Midbrain (tissue), 1 donor: ENCODE measurements at regions not wholly inside any gene's neighbourhood (a gene's known extent, or its start where the extent isn't known, plus 50 kb on each side); places are given as distances from the start of the nearest gene placed in this dataset.

Experiments
- DNase-seq: peaks from one replicate; lab custom pipeline; 2025; lab: John Stamatoyannopoulos, UW

DNA sequence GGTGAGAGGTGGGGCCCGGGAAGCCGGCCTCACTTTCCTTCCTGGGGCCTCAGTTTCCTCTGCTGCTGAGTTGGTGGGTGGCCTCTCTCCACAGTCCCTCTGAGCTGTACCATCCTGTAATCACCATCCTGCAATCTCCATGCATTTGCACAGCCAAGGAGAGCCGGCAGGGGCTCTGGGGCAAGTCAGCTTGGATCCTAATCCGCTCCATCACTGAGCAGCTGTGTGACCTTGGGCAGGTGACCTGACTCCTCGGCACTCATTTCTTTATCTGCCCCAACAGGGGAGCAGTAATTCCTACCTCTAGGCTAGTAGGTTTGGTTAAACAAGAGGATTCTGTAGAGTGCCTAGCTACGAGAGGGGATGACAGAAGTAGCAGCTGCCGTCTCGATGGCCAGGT is 88.2 kb upstream of the ZNF618 start:
- no peak for DNase-seq

DNA sequence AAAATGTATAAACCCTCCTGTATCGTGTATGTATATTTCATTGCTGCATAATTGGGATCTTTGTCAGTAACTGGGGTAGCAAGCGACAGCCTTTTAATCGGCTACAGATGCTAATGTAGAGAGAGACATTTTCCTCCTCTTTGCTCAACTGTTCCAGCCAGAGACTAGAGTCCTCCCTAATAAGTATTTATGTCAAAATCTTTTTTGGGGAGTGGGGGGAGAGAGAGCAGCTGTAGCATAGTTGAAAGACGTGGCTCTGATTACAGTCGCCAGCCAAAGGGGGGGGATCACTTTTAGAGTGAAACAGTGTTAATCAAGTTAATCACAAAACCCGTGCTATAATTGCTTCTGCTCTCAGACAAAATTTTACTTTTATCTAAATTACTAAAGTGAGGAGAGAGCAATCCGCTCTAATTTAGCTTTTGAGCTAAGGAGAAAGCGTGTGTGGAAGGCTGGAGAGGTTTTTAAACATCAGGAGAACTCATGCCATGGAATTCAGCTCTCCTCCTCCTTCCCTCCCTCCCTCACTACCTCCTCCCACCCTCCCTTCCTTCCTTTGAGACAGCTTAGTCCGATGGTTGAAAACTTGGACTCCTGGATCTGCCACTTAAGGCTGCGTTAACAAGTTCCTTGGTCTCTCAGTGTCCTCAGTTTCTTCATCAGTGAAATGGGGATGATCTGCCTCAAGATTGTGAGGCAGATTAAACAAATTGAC is 87.3 kb upstream of the ZNF618 start:
- no peak for DNase-seq

DNA sequence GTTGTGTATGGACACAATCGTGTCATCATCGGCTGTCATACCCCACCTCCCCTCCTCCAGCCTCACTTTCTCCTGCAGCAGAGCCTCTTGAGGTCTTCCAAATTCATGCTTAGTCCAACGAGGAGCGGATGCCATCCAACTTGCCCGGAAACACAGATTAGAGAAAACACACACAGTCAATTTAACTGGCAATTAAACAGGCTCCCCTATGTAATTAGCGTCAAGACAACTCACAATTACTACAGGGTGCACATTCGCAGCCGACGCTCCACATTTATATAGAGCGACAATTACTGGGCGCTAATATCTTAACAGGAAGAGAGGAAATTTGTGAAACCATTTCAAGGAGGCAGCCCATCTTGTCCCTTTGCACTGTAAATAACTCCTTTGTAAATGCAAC is 86.0 kb upstream of the ZNF618 start:
- DNase-seq: no peak

DNA sequence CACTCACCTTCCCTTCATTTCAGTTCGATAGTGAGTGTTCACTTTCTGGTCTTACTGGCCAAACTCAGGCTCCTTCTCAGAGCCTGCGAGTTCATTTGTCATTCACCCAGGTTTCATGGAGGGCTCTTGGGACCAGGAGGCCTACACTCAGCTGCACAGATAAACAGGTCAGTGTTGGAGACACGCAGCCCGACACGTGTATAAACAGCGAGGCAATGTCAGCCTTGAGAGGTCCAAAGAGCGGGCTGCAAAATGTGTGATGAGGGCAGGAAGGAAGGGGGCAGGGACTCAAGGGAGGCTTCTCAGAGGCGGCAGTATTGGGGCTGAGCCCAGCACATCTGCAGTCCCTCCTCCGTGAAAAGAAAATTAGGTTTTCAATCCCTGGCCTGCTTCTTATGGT is 82.6 kb upstream of the ZNF618 start:
- no peak for DNase-seq

DNA sequence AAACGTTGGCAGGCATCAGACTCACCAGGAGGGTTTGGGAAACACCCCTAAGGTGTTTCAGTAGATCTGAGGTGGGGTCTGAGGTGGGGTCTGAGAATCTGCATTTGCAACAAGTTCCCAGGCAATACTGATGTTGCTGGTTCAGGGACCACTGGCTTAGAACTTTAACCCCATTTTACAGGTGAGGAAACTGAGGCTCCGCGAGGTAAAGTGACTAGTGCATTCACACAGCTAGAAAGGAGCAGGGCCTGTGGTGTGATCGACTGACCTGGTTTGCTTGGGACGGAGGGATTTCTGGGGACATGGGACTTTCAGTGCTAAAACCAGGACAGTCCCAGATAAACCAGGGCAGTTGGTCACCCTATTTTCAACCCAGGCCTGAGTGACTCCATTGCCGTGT is 81.4 kb upstream of the ZNF618 start:
- no peak for DNase-seq

DNA sequence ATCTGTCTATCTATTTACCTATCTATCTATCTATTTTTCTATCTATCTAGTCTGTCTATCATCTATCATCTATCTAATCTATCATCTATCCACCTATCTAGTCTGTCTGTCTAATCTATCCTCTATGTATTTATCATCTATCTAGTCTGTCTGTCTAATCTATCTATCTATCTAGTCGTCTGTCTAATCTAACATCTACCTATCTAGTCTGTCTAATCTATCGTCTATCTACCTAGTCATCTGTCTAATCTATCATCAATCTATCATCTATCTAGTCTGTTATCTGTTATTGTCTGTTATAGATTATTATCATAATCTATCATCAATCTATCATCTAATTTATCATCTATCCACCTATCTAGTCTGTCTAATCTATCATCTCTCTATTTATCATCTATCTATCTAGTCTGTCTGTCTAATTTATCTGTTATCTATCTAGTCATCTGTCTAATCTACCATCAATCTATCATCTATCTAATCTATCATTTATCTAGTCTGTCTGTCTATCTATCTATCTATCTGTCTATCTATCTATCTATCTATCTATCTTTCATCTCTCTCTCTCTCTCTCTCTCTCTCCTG is 80.2 kb upstream of the ZNF618 start:
- DNase-seq: no peak

DNA sequence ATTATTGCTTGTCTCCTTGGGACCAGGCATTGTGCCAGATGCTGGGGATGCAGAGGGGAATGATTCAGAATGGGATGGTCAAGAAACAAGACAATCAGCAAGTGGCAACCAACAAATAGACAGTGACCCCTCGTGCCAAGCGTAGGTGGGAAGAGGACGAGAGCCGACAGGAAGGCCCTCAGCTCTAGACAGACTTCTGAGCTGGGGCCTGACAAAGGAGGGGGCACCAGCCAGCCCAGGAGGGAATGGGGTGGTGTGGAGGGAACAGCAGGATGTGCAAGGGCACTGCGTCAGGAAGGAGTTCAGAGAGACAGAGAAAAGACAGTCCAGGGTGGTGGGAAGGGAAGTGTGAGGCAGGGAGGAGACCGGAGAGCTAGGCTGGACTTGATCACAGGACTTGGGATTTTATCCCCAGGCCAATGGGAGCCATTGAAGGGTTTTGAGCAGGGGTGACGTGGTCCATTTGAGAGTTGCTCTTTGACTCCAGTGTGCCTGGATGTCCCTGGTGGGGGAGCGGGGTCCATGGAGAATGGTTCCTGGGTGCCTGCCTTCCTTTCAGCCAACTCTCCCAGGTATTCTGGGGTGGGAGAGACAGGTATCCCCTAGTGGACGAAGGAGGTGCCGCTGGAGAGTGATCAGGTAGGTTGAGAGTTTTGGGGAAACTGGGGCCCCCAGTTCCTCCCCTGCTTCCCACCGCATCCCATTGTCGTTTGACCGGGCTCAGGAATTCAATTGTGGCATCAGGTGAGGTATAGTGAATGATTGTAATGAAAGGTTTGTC is 79.3 kb upstream of the ZNF618 start:
- DNase-seq: no peak

DNA sequence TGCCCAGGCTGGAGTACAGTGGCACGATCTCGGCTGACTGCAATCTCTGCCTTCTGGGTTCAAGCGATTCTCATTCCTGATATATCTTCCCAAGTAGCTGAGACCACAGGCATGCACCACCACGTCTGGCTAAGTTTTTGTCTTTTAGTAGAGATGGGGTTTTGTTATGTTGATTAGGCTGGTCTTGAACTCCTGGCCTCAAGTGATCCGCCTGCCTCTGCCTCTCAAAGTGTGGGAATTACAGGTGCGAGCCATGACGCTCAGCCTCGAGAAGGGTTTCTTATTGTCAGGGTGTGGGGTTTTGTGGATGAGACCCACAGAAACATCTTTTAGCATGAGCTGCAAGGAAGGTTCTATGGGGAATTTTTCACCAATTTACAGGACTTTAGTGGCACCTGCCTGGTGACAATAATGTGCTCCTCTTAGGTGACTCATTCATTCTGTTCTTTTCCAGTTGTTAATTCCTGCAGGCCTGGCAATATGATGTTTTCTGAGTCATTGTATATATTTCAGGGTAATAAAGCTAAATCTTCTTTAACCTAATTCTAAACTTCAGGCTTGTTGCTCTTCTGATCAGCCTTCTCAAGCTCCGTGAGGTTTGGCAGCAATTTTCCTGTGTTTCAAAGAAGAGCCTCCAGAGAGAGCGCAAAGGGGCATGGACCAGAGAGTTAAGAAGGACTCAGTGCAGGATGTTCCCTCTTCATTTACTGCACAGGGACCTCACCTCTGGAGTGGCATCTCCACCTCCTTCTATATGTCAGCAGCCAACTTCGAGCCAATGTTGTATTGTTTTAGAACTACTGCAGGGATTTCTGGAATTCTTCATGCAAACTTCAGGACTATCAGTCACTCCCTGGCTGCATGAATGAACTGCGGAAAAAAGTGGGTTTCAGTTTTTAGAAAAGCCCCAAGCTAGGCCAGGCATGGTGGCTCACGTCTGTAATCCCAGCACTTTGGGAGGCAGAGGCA is 77.8 kb upstream of the ZNF618 start:
- no peak for DNase-seq

DNA sequence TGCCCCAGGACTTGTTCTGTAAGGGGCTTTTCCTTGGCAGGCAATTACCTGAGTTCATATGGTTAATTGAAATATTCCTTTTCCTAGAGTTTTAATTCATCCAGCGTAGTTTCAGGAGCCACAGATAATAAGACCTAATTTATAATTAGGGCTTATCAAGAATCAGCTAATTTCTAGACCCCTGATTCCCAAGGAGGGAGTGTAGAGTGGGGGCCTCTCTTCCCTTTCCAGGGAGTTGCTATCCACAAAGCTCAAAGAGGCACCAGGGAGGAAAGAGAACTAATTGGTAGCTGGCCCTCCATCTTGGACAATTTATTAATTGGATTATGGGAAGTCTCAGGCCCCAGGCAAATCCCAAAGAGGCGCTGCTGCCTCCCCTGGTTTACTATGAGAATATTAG is 75.8 kb upstream of the ZNF618 start:
- no peak for DNase-seq

DNA sequence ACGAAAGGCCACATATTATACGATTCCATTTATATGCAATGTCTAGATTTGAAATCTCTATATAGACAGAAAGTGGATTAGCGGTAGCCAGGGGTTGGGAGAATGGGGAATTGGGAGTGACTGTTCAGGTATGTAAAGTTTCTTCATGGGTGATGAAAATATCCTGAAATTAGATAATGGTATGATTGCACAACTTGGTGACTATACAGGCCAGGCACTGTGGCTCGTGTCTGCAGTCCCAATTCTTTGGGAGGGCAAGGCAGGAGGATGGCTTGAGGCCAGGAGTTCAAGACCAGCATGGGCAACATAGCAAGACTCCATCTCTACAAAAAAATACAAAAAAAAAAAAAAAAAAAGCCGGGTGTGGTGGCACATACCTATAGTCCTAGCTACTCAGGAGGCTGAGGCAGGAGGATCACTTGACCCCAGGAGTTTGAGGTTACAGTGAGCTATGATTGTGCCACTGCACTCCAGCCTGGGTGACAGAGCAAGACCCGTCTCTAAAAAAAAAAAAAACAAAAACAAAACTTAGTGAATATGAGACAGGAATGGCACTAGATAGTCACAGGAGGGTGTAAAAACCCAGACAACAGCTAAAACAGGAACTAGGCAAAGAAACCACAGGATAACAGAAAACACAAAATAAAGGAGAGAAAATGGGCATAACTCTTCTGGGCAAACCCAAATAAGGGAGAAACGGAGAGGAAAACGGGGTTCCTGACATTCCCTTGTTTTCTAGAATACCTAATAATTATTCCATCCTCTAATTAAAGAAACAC is 72.1 kb upstream of the ZNF618 start:
- no peak for DNase-seq

DNA sequence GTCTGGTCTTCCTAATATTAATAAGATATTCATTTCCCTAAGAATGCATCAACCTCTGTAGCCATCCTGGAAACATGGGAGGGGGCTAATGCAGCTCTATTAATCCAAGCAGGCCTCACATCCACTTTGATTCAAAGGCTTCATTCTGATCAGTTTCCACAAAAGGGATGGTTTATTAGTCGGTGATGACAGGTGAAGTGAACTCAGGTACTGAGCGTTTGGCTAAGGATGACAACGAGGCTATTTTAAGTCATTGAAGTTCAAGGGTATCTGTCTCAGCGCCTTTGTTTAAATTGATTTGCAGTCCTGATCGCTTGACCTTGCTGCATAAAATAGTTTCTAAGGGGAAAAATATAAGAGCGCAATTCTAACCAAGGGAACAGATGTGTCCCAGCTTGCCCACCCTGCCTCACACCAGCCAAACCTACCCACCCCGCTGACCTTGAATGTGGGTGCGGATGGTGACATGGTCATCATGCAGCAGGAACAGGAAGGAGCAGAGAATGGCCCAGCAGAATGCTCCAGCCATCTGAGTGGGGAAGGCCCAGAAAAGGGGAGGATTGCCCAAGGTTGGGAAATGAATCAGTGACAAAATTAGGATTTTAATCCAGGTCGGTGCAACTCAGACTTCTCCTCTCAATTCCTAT is 70.5 kb upstream of the ZNF618 start:
- DNase-seq: no peak

DNA sequence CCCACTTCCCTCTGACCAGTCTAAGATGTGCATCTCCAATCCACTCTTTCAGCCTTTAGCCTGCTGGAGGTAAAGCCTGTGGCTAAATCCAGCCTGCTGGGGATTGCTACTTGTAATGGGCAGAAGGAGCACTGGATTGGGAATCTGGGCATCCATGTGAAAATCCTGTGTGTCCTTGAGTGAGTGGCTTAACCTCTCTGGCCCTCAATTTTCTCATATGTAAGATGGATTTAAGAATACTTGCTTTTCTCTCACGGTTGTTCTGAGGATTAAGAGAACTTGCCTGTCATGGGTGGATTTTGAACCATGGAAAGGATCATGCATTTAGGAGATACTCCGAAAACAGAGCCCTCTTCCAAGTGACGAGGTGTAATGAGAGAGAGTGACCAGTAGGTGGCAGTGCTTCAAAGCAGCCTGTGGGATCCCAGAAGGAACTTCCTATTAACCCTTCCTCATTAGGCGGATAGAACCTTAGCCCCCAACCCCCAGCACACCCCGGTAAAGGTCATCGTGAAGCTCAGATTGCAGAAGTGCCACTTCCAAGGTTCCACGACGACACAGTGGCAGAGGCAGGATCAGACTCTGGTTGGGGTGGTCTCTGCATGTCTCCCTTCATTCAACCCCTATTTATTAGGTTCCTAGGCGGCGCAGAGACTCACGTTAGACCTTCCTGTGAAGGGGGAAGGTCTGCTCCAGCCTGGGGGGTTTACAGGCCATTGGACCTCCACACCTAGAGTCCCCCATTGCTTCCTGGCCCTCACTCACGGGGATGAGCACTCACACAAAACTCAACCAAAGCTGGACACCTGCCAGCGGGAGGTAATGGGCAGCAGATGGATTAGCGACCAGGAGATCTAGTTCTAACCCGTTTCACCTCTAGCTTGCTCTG is 68.7 kb upstream of the ZNF618 start:
- peak; percentile 51 for DNase-seq

DNA sequence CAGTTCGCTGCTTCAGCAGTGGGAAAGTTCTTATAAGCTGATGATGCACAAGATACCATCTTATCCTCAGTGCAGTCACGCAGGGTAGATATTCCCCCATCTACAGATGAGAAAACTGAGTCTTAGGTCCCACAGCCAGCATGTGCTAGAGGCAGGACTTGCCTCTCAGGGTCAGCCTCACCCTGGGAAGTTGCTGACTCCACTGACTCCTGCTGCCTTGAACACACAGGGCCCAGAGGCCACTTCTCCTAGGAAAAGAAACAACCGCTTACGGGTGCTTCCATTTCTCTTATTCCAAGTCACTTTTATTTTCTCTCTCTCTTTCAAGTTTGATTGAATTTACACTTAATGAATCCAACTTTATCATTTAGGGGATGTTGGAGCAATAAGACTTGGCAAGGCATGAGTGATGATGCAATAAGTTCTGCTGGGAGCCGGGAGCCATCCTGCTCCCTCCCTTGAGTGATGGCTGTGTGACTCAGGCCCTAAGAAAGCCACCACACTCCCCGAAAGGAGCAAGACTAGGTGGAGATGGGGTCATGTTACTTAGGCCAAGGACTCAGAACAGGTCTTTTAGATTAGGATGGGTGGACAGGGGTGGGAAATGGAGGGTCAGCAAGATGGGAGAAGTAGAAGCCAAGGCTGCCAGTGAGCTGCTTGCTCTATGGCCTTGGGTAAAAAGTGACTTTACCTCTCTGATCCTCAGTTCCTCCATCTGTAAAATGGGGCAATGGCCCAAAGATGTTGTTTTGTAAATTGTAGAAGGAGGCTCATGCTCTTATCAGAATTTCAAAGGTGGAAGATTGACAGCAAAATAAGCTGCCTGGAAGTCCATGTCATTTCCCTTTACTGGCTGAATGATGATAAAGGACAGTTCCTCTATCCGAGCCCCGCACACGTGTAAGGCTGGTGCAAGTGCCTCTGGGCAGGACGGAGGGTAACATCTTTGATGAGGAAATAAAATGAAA is 67.4 kb upstream of the ZNF618 start:
- DNase-seq: no peak

DNA sequence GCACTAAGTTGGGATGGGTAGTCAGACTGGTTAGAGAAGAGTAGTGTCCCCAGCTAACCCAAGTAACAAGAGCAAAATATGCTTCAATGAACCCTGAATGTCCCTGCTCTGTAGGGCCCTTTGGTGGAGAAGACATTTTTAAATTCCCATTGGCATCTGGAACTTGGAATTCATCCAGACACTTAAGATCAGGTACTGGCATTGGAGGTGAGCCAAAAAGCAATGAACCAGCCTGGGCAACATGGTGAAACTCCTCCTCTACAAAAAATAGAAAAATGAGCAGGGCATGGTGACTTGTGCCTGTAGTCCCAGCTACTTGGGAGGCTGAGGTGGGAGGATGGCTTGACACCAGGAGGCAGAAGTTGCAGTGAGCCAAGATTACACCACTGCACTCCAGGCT is 58.9 kb upstream of the ZNF618 start:
- DNase-seq: no peak

DNA sequence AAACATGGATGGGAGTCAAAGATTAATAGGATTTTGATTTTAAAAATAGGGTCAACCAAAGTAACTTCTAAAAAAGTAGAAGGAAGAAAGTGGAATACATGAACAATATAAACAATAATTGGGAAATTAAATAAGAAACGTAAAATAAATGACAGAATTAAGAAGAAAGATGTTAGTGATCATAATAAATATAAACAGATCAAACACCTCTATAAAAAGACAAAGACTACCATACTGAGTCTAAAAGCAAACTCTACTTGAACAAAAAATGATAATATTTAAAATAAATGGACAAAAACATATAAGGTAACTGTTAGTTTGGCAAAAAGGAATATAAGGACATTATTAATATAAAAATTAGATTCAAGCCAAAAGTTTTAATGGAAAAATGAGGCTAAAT is 57.7 kb upstream of the ZNF618 start:
- no peak for DNase-seq

DNA sequence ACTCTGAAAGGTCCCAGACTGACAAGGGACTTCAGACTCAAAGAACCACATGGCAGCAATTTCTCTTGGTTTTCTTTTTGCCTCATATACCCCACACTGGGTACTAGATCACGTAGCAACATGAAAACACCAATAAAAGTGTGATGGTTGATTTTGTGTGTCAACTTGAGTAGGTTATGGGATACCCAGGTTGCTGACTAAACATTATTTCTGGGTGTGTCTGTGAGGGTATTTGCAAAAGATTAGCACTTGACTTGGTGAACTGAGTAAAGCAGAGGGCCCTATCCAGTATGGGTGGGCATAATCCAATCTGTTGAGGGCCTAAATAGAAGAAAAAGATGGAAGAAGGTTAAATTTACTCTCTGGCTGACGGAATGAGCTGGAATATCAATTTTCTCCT is 53.8 kb upstream of the ZNF618 start:
- no peak for DNase-seq

DNA sequence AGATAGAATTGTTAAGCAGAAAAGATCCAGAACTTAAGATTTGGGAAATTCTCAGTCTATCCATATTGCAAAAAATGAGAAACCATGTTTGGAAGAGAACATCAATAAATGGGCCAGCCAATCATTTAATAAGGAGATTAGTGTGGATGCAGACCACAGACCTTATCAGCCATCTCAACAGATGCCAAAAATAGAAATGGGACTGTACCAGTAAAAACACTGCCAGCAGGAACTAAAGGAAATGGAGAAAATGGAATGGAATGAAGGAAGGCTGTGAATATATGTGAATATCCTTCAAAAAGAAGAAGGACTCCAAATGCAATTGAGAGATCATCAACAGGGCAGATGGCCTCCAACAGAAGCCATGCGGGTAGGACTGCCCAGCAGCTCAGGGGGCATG is 52.7 kb upstream of the ZNF618 start:
- DNase-seq: no peak
